ENCODE measurements at regions not wholly inside any gene's neighbourhood (a gene's known extent, or its start where the extent isn't known, plus 50 kb on each side); places are given as distances from the start of the nearest gene placed in this dataset.

GRCh38 chr1:87170157-87170556 is 158.5 kb upstream of the LMO4 start:
- H3K79me2 ChIP-seq (ENCODE audit: control insufficient read depth, insufficient read depth, low read length): no peaks in the 10 kb centered on the region
- FAIRE-seq: no peak
- BruUV-seq (replicated peaks): no TSS peak
- no peak overlapping the region for H2AFZ ChIP-seq (ENCODE audit: low read depth, low read length)
- ChIA-PET CTCF (ENCODE audit: low intra/inter-chr PET ratio) (no interaction called here), POLR2A (no interaction called here)
- H3K9me1 ChIP-seq (ENCODE audit: control insufficient read depth, insufficient read depth, low read length): no peaks in the 10 kb centered on the region
- no peak overlapping the region for H3K9ac ChIP-seq (ENCODE audit: insufficient read depth in 1 of 2, low read depth in 2 of 2, low read length in 2 of 2)
- H3K27me3 ChIP-seq (ENCODE audit: control insufficient read depth in 2 of 2, insufficient read depth in 2 of 2, low read length in 2 of 2): peaks cover 31 to 32% of the 10 kb centered on the region in 2 experiments; a peak in 4 of 5 replicates
- intact Hi-C loops (cut with micrococcal nuclease): no loop called here
- H3K9me3 ChIP-seq (replicated peaks; ENCODE audit: control insufficient read depth, insufficient read depth, low read depth, low read length): no peaks in the 10 kb centered on the region
- no peaks in the 10 kb centered on the region for H3K4me1 ChIP-seq (replicated peaks in 1 of 2; ENCODE audit: control insufficient read depth in 2 of 2, insufficient read depth in 2 of 2, low read length in 2 of 2)
- H3K36me3 ChIP-seq (ENCODE audit: control insufficient read depth, insufficient read depth, low read length): no peaks in the 10 kb centered on the region
- WGBS (ENCODE audit: insufficient coverage, low coverage, missing lambda C conversion rate): 3% methylated on average over 7 of the region's 7 CpGs
- H3K27ac ChIP-seq (ENCODE audit: extremely low read depth, low read depth, low read length): no peak overlapping the region
- no peak for ATAC-seq
- H4K20me1 ChIP-seq (replicated peaks; ENCODE audit: control insufficient read depth, insufficient read depth, low read length): no peaks in the 10 kb centered on the region; the same call in 1 of the 2 replicates
- H3K4me3 ChIP-seq: no peak overlapping the region
- no peak for DNase-seq (ENCODE audit: extremely low read depth in 1 of 4, low spot score in 3 of 4)
- in situ Hi-C loops (cut with MboI): no loop called here
- no peak for TF ChIP-seq ZNF23 (CRISPR knock-in tag; IDR thresholded peaks at IDR 0.05)
- TF ChIP-seq KAT7 (CRISPR knock-in tag; IDR thresholded peaks at IDR 0.05; ENCODE audit: borderline replicate concordance): no peak
- no peak for TF ChIP-seq TAF9B (IDR thresholded peaks at IDR 0.05; ENCODE audit: partially characterized antibody)
- TF ChIP-seq SRSF1 (IDR thresholded peaks at IDR 0.05; ENCODE audit: low read depth, low read length): no peak
- TF ChIP-seq ZNF197 (CRISPR knock-in tag; IDR thresholded peaks at IDR 0.05; ENCODE audit: low read depth): no peak
- TF ChIP-seq NR2C1 (IDR thresholded peaks at IDR 0.05): no peak
- TF ChIP-seq NR2C1 (tag; IDR thresholded peaks at IDR 0.05): no peak
- H3K4me2 ChIP-seq (ENCODE audit: insufficient read depth, low read length): no peak overlapping the region
